Activated T-cell treated with anti-CD3 and anti-CD28 coated beads, Interleukin-2, amount 50 U/mL, for 24 hours (primary cell): ENCODE measurements at regions not wholly inside any gene's neighbourhood (a gene's known extent, or its start where the extent isn't known, plus 50 kb on each side); places are given as distances from the start of the nearest gene placed in this dataset.
"Not testable (repeated sequence)": the region's sequence is repeated elsewhere in the genome, so short reads cannot be mapped to it uniquely, and the experiment has no call there.

Experiments
- DNase-seq: peaks from one replicate; pipeline ENCODE4 v3.0.0-alpha.2; 2020
- H3K27ac Mint-ChIP-seq: 2 replicates; pipeline ENCODE4 v1.8.0; 2020; ENCODE audit warnings: mild to moderate bottlenecking, mixed read lengths
- H3K27me3 Mint-ChIP-seq: 2 replicates; pipeline ENCODE4 v1.8.0; 2020; ENCODE audit warnings: mixed read lengths
- H3K36me3 Mint-ChIP-seq: 2 replicates; pipeline ENCODE4 v1.8.0; 2020; ENCODE audit warnings: low read depth, mixed read lengths
- H3K4me1 Mint-ChIP-seq: 2 replicates; pipeline ENCODE4 v1.8.0; 2020; ENCODE audit warnings: low read depth, mixed read lengths
- H3K4me3 Mint-ChIP-seq: 2 replicates; pipeline ENCODE4 v1.8.0; 2020; ENCODE audit warnings: mild to moderate bottlenecking, moderate library complexity, mixed read lengths
- H3K9me3 Mint-ChIP-seq: 2 replicates; pipeline ENCODE4 v1.8.0; 2020; ENCODE audit warnings: mixed read lengths

- no peaks in the 10 kb centered on the region for H3K36me3 Mint-ChIP-seq
- H3K27me3 Mint-ChIP-seq, result no peaks in the 10 kb centered on the region
- H3K4me1 Mint-ChIP-seq, result no peaks in the 10 kb centered on the region
- H3K27ac Mint-ChIP-seq, result no peak overlapping the region
- H3K9me3 Mint-ChIP-seq, result peaks cover 5% of the 10 kb centered on the region
- no peak overlapping the region for H3K4me3 Mint-ChIP-seq
- DNase-seq, result no peak
Measured at GRCh38 chr21:17114045-17114444, 398.8 kb upstream of the CXADR start.

- no peak overlapping the region for H3K27ac Mint-ChIP-seq
- no peaks in the 10 kb centered on the region for H3K27me3 Mint-ChIP-seq
- no peak for DNase-seq
- H3K9me3 Mint-ChIP-seq, result peaks cover 6% of the 10 kb centered on the region
- H3K4me1 Mint-ChIP-seq, result no peaks in the 10 kb centered on the region
- H3K4me3 Mint-ChIP-seq, result no peak overlapping the region
- no peaks in the 10 kb centered on the region for H3K36me3 Mint-ChIP-seq
Measured at GRCh38 chr21:17118638-17119384, 394.0 kb upstream of the CXADR start.

GRCh38 chr21:17119466-17120297 is 393.2 kb upstream of the CXADR start:
- no peak overlapping the region for H3K27ac Mint-ChIP-seq
- no peak overlapping the region for H3K4me3 Mint-ChIP-seq
- no peaks in the 10 kb centered on the region for H3K4me1 Mint-ChIP-seq
- peaks cover 6% of the 10 kb centered on the region for H3K9me3 Mint-ChIP-seq
- H3K36me3 Mint-ChIP-seq, result no peaks in the 10 kb centered on the region
- no peak for DNase-seq
- H3K27me3 Mint-ChIP-seq, result no peaks in the 10 kb centered on the region

GRCh38 chr21:17127395-17127794 is 385.4 kb upstream of the CXADR start:
- not testable (repeated sequence) for H3K27me3 Mint-ChIP-seq, H3K36me3 Mint-ChIP-seq, H3K27ac Mint-ChIP-seq, DNase-seq, H3K4me1 Mint-ChIP-seq, H3K9me3 Mint-ChIP-seq, H3K4me3 Mint-ChIP-seq

- Mint-ChIP-seq H3K9me3 (peaks cover 3% of the 10 kb centered on the region), H3K36me3 (no peaks in the 10 kb centered on the region), H3K27me3 (no peaks in the 10 kb centered on the region), H3K4me1 (no peaks in the 10 kb centered on the region), H3K4me3 (no peak overlapping the region), H3K27ac (no peak overlapping the region)
- no peak for DNase-seq
Measured at GRCh38 chr21:17128132-17128531, 384.7 kb upstream of the CXADR start.

- H3K4me3 Mint-ChIP-seq, result peak overlapping the region; percentile 66
- H3K27me3 Mint-ChIP-seq, H3K4me1 Mint-ChIP-seq, H3K36me3 Mint-ChIP-seq, DNase-seq, H3K9me3 Mint-ChIP-seq, H3K27ac Mint-ChIP-seq: not testable (repeated sequence)
Measured at GRCh38 chr21:17139159-17139558, 373.7 kb upstream of the CXADR start.

- peaks cover 4% of the 10 kb centered on the region for H3K4me1 Mint-ChIP-seq
- no peaks in the 10 kb centered on the region for H3K36me3 Mint-ChIP-seq
- H3K4me3 Mint-ChIP-seq, result peak overlapping the region; percentile 66
- no peaks in the 10 kb centered on the region for H3K9me3 Mint-ChIP-seq
- no peak for DNase-seq
- H3K27ac Mint-ChIP-seq, result peak overlapping the region; percentile 36
- no peaks in the 10 kb centered on the region for H3K27me3 Mint-ChIP-seq
Measured at GRCh38 chr21:17139696-17140095, 373.1 kb upstream of the CXADR start.

GRCh38 chr21:17146426-17146825 is 366.4 kb upstream of the CXADR start:
- Mint-ChIP-seq H3K4me1 (no peaks in the 10 kb centered on the region), H3K27ac (no peak overlapping the region), H3K27me3 (no peaks in the 10 kb centered on the region), H3K9me3 (peaks cover 9% of the 10 kb centered on the region), H3K4me3 (no peak overlapping the region), H3K36me3 (no peaks in the 10 kb centered on the region)
- no peak for DNase-seq

GRCh38 chr21:17159697-17160096 is 353.1 kb upstream of the CXADR start:
- H3K9me3 Mint-ChIP-seq, result peaks cover 4% of the 10 kb centered on the region
- no peaks in the 10 kb centered on the region for H3K27me3 Mint-ChIP-seq
- no peak for DNase-seq
- H3K27ac Mint-ChIP-seq, result no peak overlapping the region
- no peaks in the 10 kb centered on the region for H3K36me3 Mint-ChIP-seq
- H3K4me3 Mint-ChIP-seq, result no peak overlapping the region
- H3K4me1 Mint-ChIP-seq, result no peaks in the 10 kb centered on the region

GRCh38 chr21:17185674-17186073 is 327.2 kb upstream of the CXADR start:
- Mint-ChIP-seq H3K4me3 (no peak overlapping the region), H3K27me3 (no peaks in the 10 kb centered on the region), H3K9me3 (peaks cover 19% of the 10 kb centered on the region), H3K36me3 (no peaks in the 10 kb centered on the region), H3K4me1 (no peaks in the 10 kb centered on the region), H3K27ac (no peak overlapping the region)
- no peak for DNase-seq

- no peak overlapping the region for H3K4me3 Mint-ChIP-seq
- DNase-seq, result no peak
- H3K9me3 Mint-ChIP-seq, result peaks cover 36% of the 10 kb centered on the region
- H3K4me1 Mint-ChIP-seq, result no peaks in the 10 kb centered on the region
- no peaks in the 10 kb centered on the region for H3K27me3 Mint-ChIP-seq
- H3K36me3 Mint-ChIP-seq, result no peaks in the 10 kb centered on the region
- no peak overlapping the region for H3K27ac Mint-ChIP-seq
Measured at GRCh38 chr21:17189963-17190362, 322.9 kb upstream of the CXADR start.

GRCh38 chr21:17191346-17191993 is 321.4 kb upstream of the CXADR start:
- no peak for DNase-seq
- H3K9me3 Mint-ChIP-seq, result peaks cover 27% of the 10 kb centered on the region
- H3K27me3 Mint-ChIP-seq, result no peaks in the 10 kb centered on the region

GRCh38 chr21:17195351-17195750 is 317.5 kb upstream of the CXADR start:
- Mint-ChIP-seq H3K36me3 (no peaks in the 10 kb centered on the region), H3K9me3 (peaks cover 24% of the 10 kb centered on the region), H3K27me3 (no peaks in the 10 kb centered on the region), H3K4me3 (no peak overlapping the region), H3K27ac (no peak overlapping the region), H3K4me1 (no peaks in the 10 kb centered on the region)
- DNase-seq, result no peak

More at GRCh38 chr21:17191346-17191993, 321.4 kb upstream of the CXADR start:
- H3K4me3 Mint-ChIP-seq, result no peak overlapping the region
- no peaks in the 10 kb centered on the region for H3K4me1 Mint-ChIP-seq
- H3K36me3 Mint-ChIP-seq, result no peaks in the 10 kb centered on the region
- H3K27ac Mint-ChIP-seq, result no peak overlapping the region

GRCh38 chr21:17195976-17196375 is 316.9 kb upstream of the CXADR start:
- no peak for DNase-seq
- Mint-ChIP-seq H3K4me3 (no peak overlapping the region), H3K27ac (no peak overlapping the region), H3K9me3 (peaks cover 22% of the 10 kb centered on the region), H3K36me3 (no peaks in the 10 kb centered on the region), H3K27me3 (no peaks in the 10 kb centered on the region), H3K4me1 (no peaks in the 10 kb centered on the region)

- Mint-ChIP-seq H3K27me3 (no peaks in the 10 kb centered on the region), H3K4me1 (no peaks in the 10 kb centered on the region), H3K4me3 (no peak overlapping the region)
Measured at GRCh38 chr21:17196623-17197022, 316.2 kb upstream of the CXADR start.

More at GRCh38 chr21:17196623-17197022, 316.2 kb upstream of the CXADR start:
- Mint-ChIP-seq H3K27ac (no peak overlapping the region), H3K36me3 (no peaks in the 10 kb centered on the region), H3K9me3 (peaks cover 17% of the 10 kb centered on the region)
- no peak for DNase-seq
